ENCODE measurements at regions not wholly inside any gene's neighbourhood (a gene's known extent, or its start where the extent isn't known, plus 50 kb on each side); places are given as distances from the start of the nearest gene placed in this dataset.

DNA sequence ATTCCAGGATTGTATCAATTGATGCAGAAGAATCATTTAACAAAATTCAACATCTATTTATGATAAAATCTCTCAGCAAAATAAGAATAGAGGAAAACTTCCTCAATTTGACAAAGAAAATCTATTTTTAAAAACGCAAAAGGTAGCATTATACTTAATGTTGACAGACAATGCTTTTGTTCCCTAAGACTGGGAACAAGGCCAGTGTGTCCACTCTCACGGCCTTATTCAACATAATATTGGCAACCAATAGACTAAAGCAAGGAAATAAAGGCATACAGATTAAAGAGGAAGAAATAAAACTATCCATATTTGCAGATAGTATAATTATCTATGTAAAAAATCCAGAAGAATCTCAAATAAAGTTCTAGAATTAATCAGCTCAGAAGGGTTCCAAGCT, 472.4 kb upstream of the ID2 start:
- no peak for TF ChIP-seq FOXM1 (IDR thresholded peaks at IDR 0.05; ENCODE audit: borderline replicate concordance, low read depth)
- no peak for TF ChIP-seq CREB1 (IDR thresholded peaks at IDR 0.05; ENCODE audit: low read depth)
- no peak for TF ChIP-seq ZBTB7A (IDR thresholded peaks at IDR 0.05; ENCODE audit: low read depth)
- no peak for TF ChIP-seq CEBPB (IDR thresholded peaks at IDR 0.05)
- TF ChIP-seq MAX (IDR thresholded peaks at IDR 0.05) = no peak

GRCh38 chr2:8211384-8211783, 470.5 kb upstream of the ID2 start:
- no peak for TF ChIP-seq CREB1 (IDR thresholded peaks at IDR 0.05; ENCODE audit: low read depth)

DNA sequence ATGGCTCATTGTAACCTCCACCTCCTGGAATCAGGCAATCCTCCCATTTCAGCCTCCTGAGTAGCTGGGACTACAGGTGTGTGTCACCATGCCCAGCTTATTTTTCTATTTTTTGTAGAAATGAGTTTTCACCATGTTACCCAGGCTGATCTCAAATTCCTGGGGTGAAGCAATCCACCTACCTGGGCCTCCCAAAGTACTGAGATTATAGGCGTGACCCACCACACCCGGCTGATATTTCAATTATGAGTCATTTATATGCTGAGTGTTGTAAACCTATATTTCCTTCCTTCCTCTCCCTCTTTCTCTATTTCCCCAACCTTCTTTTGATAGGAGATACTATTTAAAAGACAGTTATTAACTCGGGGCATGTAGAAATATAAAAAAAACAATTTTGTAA, 469.6 kb upstream of the ID2 start:
- TF ChIP-seq REST (IDR thresholded peaks at IDR 0.05; ENCODE audit: low read depth) (no peak), USF1 (IDR thresholded peaks at IDR 0.05) (no peak), CREB1 (IDR thresholded peaks at IDR 0.05; ENCODE audit: low read depth) (no peak), CEBPB (IDR thresholded peaks at IDR 0.05) (no peak), FOXM1 (IDR thresholded peaks at IDR 0.05; ENCODE audit: borderline replicate concordance, low read depth) (no peak), TEAD4 (IDR thresholded peaks at IDR 0.05) (no peak), TAF1 (IDR thresholded peaks at IDR 0.05; ENCODE audit: low read depth) (no peak), NFIC (IDR thresholded peaks at IDR 0.05) (no peak), RAD21 (IDR thresholded peaks at IDR 0.05; ENCODE audit: low read depth) (no peak), ZBTB7A (IDR thresholded peaks at IDR 0.05; ENCODE audit: low read depth) (no peak), YY1 (IDR thresholded peaks at IDR 0.05; ENCODE audit: low read depth) (no peak), EGR1 (IDR thresholded peaks at IDR 0.05) (no peak), MAX (IDR thresholded peaks at IDR 0.05) (no peak), TCF12 (IDR thresholded peaks at IDR 0.05; ENCODE audit: low read depth) (no peak), EP300 (IDR thresholded peaks at IDR 0.05; ENCODE audit: borderline replicate concordance) (no peak)

- TF ChIP-seq EGR1 (IDR thresholded peaks at IDR 0.05) (no peak), USF1 (IDR thresholded peaks at IDR 0.05) (no peak), TAF1 (IDR thresholded peaks at IDR 0.05; ENCODE audit: low read depth) (no peak), FOXM1 (IDR thresholded peaks at IDR 0.05; ENCODE audit: borderline replicate concordance, low read depth) (no peak), EP300 (IDR thresholded peaks at IDR 0.05; ENCODE audit: borderline replicate concordance) (no peak), NFIC (IDR thresholded peaks at IDR 0.05) (no peak)
Observed at GRCh38 chr2:8214036-8214615, 467.7 kb upstream of the ID2 start.

DNA sequence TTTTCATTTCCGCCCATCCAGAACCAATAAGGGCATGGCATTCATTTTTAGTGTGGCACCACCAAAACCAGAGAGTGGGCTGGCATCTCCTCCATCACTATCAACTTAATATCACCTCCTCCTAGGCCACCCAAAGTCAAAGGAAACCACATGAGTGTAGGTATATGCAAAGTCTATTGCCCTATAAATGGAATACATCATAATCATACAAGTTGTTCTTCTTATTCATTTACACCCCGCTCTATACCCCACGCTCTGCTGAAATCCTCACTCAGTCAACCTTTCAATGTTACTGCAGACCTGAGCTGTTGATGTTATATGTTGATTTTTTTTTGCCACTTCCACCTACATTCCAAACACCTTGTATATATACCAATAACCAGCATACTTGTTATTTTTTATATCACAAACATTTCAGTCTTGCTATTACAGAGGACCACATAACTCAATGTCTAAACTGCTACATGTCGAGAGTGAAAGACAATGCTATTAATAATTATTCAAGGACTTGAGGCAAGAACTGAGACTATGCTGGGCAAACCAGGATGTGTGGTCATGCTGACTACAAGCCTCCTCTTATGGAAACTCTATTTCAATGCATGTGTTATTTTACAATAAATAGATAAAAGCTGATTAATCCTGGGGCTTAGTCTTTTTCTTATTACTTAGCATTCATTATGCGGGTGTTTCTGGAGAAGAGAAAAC, 466.5 kb upstream of the ID2 start:
- TF ChIP-seq USF1 (IDR thresholded peaks at IDR 0.05) (no peak), EP300 (IDR thresholded peaks at IDR 0.05; ENCODE audit: borderline replicate concordance) (no peak), TAF1 (IDR thresholded peaks at IDR 0.05; ENCODE audit: low read depth) (no peak), FOXM1 (IDR thresholded peaks at IDR 0.05; ENCODE audit: borderline replicate concordance, low read depth) (no peak), CEBPB (IDR thresholded peaks at IDR 0.05) (no peak), EGR1 (IDR thresholded peaks at IDR 0.05) (no peak), TCF12 (IDR thresholded peaks at IDR 0.05; ENCODE audit: low read depth) (no peak), REST (IDR thresholded peaks at IDR 0.05; ENCODE audit: low read depth) (no peak), YY1 (IDR thresholded peaks at IDR 0.05; ENCODE audit: low read depth) (no peak), TEAD4 (IDR thresholded peaks at IDR 0.05) (no peak), RAD21 (IDR thresholded peaks at IDR 0.05; ENCODE audit: low read depth) (no peak), ZBTB7A (IDR thresholded peaks at IDR 0.05; ENCODE audit: low read depth) (no peak), CREB1 (IDR thresholded peaks at IDR 0.05; ENCODE audit: low read depth) (no peak), MAX (IDR thresholded peaks at IDR 0.05) (no peak), NFIC (IDR thresholded peaks at IDR 0.05) (no peak)
